ENCODE measurements at regions not wholly inside any gene's neighbourhood (a gene's known extent, or its start where the extent isn't known, plus 50 kb on each side); places are given as distances from the start of the nearest gene placed in this dataset.

- TF ChIP-seq CTCF (IDR thresholded peaks at IDR 0.05) (no peak), POLR2A (IDR thresholded peaks at IDR 0.05) (no peak)
These were observed 162.0 kb downstream of the MELK start for GRCh38 chr9:36734737-36735136.

Data from esophagus squamous epithelium (tissue), 4 donors.